ENCODE measurements at regions not wholly inside any gene's neighbourhood (a gene's known extent, or its start where the extent isn't known, plus 50 kb on each side); places are given as distances from the start of the nearest gene placed in this dataset.

GRCh38 chr9:30015073-30015472 is 2369.4 kb upstream of the ACO1 start:
- H3F3A ChIP-seq (ENCODE audit: insufficient read depth, low read depth), result no peaks in the 10 kb centered on the region
- H3K9me2 ChIP-seq (ENCODE audit: insufficient read depth), result no peaks in the 10 kb centered on the region
- TF ChIP-seq EZH2 (IDR thresholded peaks at IDR 0.05; ENCODE audit: low read depth) (no peak), CTCF (conservative IDR thresholded peaks at IDR 0.05) (no peak)
- no peak overlapping the region for H2AFZ ChIP-seq
- H3K79me2 ChIP-seq (ENCODE audit: low read depth), result no peaks in the 10 kb centered on the region
- H3K4me2 ChIP-seq, result no peak overlapping the region
- intact Hi-C loops (cut with micrococcal nuclease; ENCODE audit: unreplicated experiment), result no loop called here
- no peak overlapping the region for H3K4me3 ChIP-seq
- H3K9me3 ChIP-seq (ENCODE audit: insufficient read depth, low read depth), result no peaks in the 10 kb centered on the region
- BruUV-seq (replicated peaks), result no TSS peak
- H3K4me1 ChIP-seq (replicated peaks; ENCODE audit: insufficient read depth), result no peaks in the 10 kb centered on the region
- H3K27me3 ChIP-seq (ENCODE audit: insufficient read depth, low read depth), result no peaks in the 10 kb centered on the region
- DNase-seq, result no peak
- CTCF ChIA-PET, result no interaction called here
- H3K36me3 ChIP-seq (ENCODE audit: low read depth), result no peaks in the 10 kb centered on the region
- H4K20me1 ChIP-seq (ENCODE audit: insufficient read depth), result no peaks in the 10 kb centered on the region
- POLR2A ChIA-PET (ENCODE audit: unreplicated experiment), result no interaction called here
- H3K27ac ChIP-seq, result no peak overlapping the region

- Histone ChIP-seq H3K27me3 (ENCODE audit: insufficient read depth, low read depth) (no peaks in the 10 kb centered on the region), H3K9me3 (ENCODE audit: insufficient read depth, low read depth) (no peaks in the 10 kb centered on the region), H3K4me3 (no peak overlapping the region), H3K27ac (no peak overlapping the region), H3K9me2 (ENCODE audit: insufficient read depth) (no peaks in the 10 kb centered on the region), H3K36me3 (ENCODE audit: low read depth) (no peaks in the 10 kb centered on the region), H3K4me2 (no peak overlapping the region), H2AFZ (no peak overlapping the region), H3K4me1 (replicated peaks; ENCODE audit: insufficient read depth) (no peaks in the 10 kb centered on the region), H3F3A (ENCODE audit: insufficient read depth, low read depth) (no peaks in the 10 kb centered on the region), H4K20me1 (ENCODE audit: insufficient read depth) (no peaks in the 10 kb centered on the region), H3K79me2 (ENCODE audit: low read depth) (no peaks in the 10 kb centered on the region)
- TF ChIP-seq EZH2 (IDR thresholded peaks at IDR 0.05; ENCODE audit: low read depth), result no peak
- TF ChIP-seq CTCF (conservative IDR thresholded peaks at IDR 0.05), result no peak
- ChIA-PET POLR2A (ENCODE audit: unreplicated experiment) (no interaction called here), CTCF (no interaction called here)
- no peak for DNase-seq
- BruUV-seq (replicated peaks), result no TSS peak
- intact Hi-C loops (cut with micrococcal nuclease; ENCODE audit: unreplicated experiment), result no loop called here
Measured at GRCh38 chr9:30020161-30020560, 2364.3 kb upstream of the ACO1 start.

- BruUV-seq (replicated peaks), result no TSS peak
- no peaks in the 10 kb centered on the region for H3K4me1 ChIP-seq (replicated peaks; ENCODE audit: insufficient read depth)
- no peaks in the 10 kb centered on the region for H3K27me3 ChIP-seq (ENCODE audit: insufficient read depth, low read depth)
- no peak for TF ChIP-seq EZH2 (IDR thresholded peaks at IDR 0.05; ENCODE audit: low read depth)
- TF ChIP-seq CTCF (conservative IDR thresholded peaks at IDR 0.05), result no peak
- no peaks in the 10 kb centered on the region for H3K79me2 ChIP-seq (ENCODE audit: low read depth)
- no peak for DNase-seq
- no peaks in the 10 kb centered on the region for H4K20me1 ChIP-seq (ENCODE audit: insufficient read depth)
- H3K36me3 ChIP-seq (ENCODE audit: low read depth), result no peaks in the 10 kb centered on the region
- intact Hi-C loops (cut with micrococcal nuclease; ENCODE audit: unreplicated experiment), result no loop called here
- no peaks in the 10 kb centered on the region for H3K9me3 ChIP-seq (ENCODE audit: insufficient read depth, low read depth)
- H2AFZ ChIP-seq, result no peak overlapping the region
- H3K27ac ChIP-seq, result no peak overlapping the region
- no peak overlapping the region for H3K4me2 ChIP-seq
- ChIA-PET CTCF (no interaction called here), POLR2A (ENCODE audit: unreplicated experiment) (interaction anchor here (0.7 kb wide), 1 partner anchor 878 kb away, joined by 8 read pairs; no protein-coding TSS in a partner anchor)
- no peak overlapping the region for H3K4me3 ChIP-seq
- no peaks in the 10 kb centered on the region for H3K9me2 ChIP-seq (ENCODE audit: insufficient read depth)
- no peaks in the 10 kb centered on the region for H3F3A ChIP-seq (ENCODE audit: insufficient read depth, low read depth)
Measured at GRCh38 chr9:30035761-30036160, 2348.7 kb upstream of the ACO1 start.

Measured in PC-9 (cell line).